Naive thymus-derived CD4-positive, alpha-beta T cell (primary cell): ENCODE measurements at regions not wholly inside any gene's neighbourhood (a gene's known extent, or its start where the extent isn't known, plus 50 kb on each side); places are given as distances from the start of the nearest gene placed in this dataset.

Experiments
- ATAC-seq: fragments of 150-1000 bp; cut with Tn5 transposase; 2 replicates; pipeline ENCODE4 v1.10.0; 2021; ENCODE audit warnings: mild to moderate bottlenecking, moderate library complexity
- CTCF ChIA-PET: fragments of 350-600 bp; sonication (Branson Sonifier 250); formaldehyde crosslinking; loops from one replicate; lab custom pipeline; 2021; ENCODE audit warnings: antibody characterized with exemption; lab: Charles Lee
- POLR2A ChIA-PET: fragments of 350-600 bp; sonication (Branson Sonifier 250); formaldehyde crosslinking; loops from one replicate; lab custom pipeline; 2021; ENCODE audit warnings: antibody characterized with exemption, inconsistent platforms; lab: Charles Lee
- DNase-seq, 9 donors: peaks; one replicate each; pipeline versions ENCODE4 v3.0.0 to v3.0.0-alpha.2; 2020 to 2022; ENCODE audit warnings: mixed read lengths in 1 of 9
- H3K27ac ChIP-seq: one replicate; pipeline ENCODE4 v1.7.0; 2013; ENCODE audit warnings: mild to moderate bottlenecking, low read depth, low read length, moderate library complexity
- H3K27me3 ChIP-seq, 2 donors: one replicate each; pipeline ENCODE4 v1.7.0; 2013; ENCODE audit warnings: low read length in 2 of 2, mild to moderate bottlenecking in 2 of 2, moderate library complexity in 2 of 2; ENCODE audit not compliant: control insufficient read depth in 2 of 2, insufficient read depth in 2 of 2
- H3K36me3 ChIP-seq, 3 experiments: 1 replicate in 2 of 3; 2 replicates in 1 of 3; pipeline ENCODE4 v1.7.0; 2013; ENCODE audit warnings: low read length in 3 of 3, mild to moderate bottlenecking in 3 of 3, moderate library complexity in 1 of 3; ENCODE audit not compliant: insufficient read depth in 3 of 3, control insufficient read depth in 2 of 3
- H3K4me1 ChIP-seq, 2 donors: one replicate each; pipeline ENCODE4 v1.7.0; 2013; ENCODE audit warnings: low read length in 2 of 2, mild to moderate bottlenecking in 2 of 2, moderate library complexity in 1 of 2; ENCODE audit not compliant: control insufficient read depth in 2 of 2, insufficient read depth in 2 of 2
- H3K4me3 ChIP-seq: 2 replicates; pipeline ENCODE4 v1.7.0; 2013; ENCODE audit warnings: mild to moderate bottlenecking, low read length
- H3K9me3 ChIP-seq, 3 experiments: 1 replicate in 2 of 3; 2 replicates in 1 of 3; pipeline ENCODE4 v1.7.0; 2013; ENCODE audit warnings: low read length in 3 of 3; ENCODE audit not compliant: control insufficient read depth in 2 of 3
- H3K27ac Mint-ChIP-seq, 9 donors: one replicate each; pipeline ENCODE4 v1.8.0; 2020 to 2022; ENCODE audit warnings: mixed read lengths in 9 of 9, mild to moderate bottlenecking in 8 of 9, moderate library complexity in 5 of 9, inconsistent platforms in 2 of 9
- H3K27me3 Mint-ChIP-seq, 5 donors: one replicate each; pipeline ENCODE4 v1.8.0; 2021 to 2022; ENCODE audit warnings: mixed read lengths in 5 of 5, mild to moderate bottlenecking in 1 of 5
- H3K36me3 Mint-ChIP-seq, 5 donors: one replicate each; pipeline ENCODE4 v1.8.0; 2020 to 2022; ENCODE audit warnings: mixed read lengths in 5 of 5, mild to moderate bottlenecking in 3 of 5, inconsistent platforms in 1 of 5
- H3K4me1 Mint-ChIP-seq, 7 donors: one replicate each; pipeline ENCODE4 v1.8.0; 2020 to 2022; ENCODE audit warnings: mixed read lengths in 7 of 7, mild to moderate bottlenecking in 3 of 7, inconsistent platforms in 1 of 7
- H3K4me3 Mint-ChIP-seq, 10 donors: one replicate each; pipeline ENCODE4 v1.8.0; 2020 to 2022; ENCODE audit warnings: mild to moderate bottlenecking in 10 of 10, mixed read lengths in 10 of 10, moderate library complexity in 6 of 10, inconsistent platforms in 2 of 10
- H3K9me3 Mint-ChIP-seq, 11 donors: one replicate each; pipeline ENCODE4 v1.8.0; 2020 to 2022; ENCODE audit warnings: mixed read lengths in 11 of 11, mild to moderate bottlenecking in 4 of 11, inconsistent platforms in 1 of 11, moderate library complexity in 1 of 11
- intact Hi-C, 2 donors: fragments of 100-400 bp; cut with micrococcal nuclease; formaldehyde crosslinking; loops; one replicate each; pipeline ENCODE4 v1.15.1; 2023

DNA sequence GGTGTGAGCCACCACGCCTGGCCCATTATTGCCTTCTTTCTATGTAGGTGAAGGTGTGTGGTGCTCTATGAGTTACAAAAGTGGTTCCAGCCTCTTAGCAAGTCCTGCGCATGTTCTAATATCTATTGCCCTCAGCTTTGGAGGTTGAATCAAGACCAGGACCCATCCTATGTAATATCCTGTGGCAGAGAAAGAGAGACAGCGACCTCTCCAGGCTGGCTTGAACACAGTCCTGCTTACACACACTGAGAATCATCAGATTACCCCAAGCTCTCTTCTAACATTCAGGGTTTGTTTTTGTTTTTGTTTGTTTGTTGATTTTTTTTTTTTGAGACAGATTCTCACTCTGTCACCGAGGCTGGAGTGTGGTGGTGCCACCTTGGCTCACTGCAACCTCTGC, 94.7 kb upstream of the OSMR start:
- intact Hi-C loops = no loop called here
- Histone ChIP-seq H3K27me3 (no peaks in the 10 kb centered on the region), H3K4me3 (no peak overlapping the region), H3K36me3 (no peaks in the 10 kb centered on the region), H3K27ac (no peak overlapping the region), H3K9me3 (no peaks in the 10 kb centered on the region), H3K4me1 (no peaks in the 10 kb centered on the region)
- ChIA-PET POLR2A (no interaction called here), CTCF (no interaction called here)
- Mint-ChIP-seq H3K4me1 (no peaks in the 10 kb centered on the region), H3K27ac (no peak overlapping the region), H3K27me3 (peaks cover 0 to 42% (median 20%) of the 10 kb centered on the region in 5 donors), H3K36me3 (no peaks in the 10 kb centered on the region), H3K9me3 (peaks cover 0 to 1% (median 0%) of the 10 kb centered on the region in 11 donors), H3K4me3 (no peak overlapping the region)
- ATAC-seq = no peak
- DNase-seq = no peak

DNA sequence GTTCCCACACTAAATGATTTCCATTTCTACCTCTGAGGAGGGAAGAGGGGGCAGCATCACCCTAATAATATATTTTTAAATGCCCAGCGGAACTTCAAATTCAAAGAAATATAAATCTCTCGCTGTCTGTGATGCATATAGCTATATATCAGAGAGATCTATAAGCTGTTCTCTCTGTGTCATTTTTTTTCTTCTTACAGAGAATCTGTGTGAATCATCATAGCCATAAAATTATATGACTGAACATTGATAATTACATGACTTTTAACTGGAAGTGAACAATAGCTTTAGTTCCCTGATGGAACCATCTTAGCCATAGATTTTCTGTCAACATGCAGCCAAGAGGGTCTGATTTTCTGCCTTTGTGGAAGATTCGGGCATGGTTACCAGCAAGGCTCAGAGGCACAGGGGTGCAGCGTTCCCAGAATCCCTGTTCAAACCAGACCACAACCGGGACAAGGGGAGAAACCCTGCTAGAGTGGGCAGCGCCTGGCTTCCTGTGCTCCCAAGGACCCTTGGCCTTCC, 93.7 kb upstream of the OSMR start:
- H3K4me3 Mint-ChIP-seq = no peak overlapping the region
- POLR2A ChIA-PET = no interaction called here

DNA sequence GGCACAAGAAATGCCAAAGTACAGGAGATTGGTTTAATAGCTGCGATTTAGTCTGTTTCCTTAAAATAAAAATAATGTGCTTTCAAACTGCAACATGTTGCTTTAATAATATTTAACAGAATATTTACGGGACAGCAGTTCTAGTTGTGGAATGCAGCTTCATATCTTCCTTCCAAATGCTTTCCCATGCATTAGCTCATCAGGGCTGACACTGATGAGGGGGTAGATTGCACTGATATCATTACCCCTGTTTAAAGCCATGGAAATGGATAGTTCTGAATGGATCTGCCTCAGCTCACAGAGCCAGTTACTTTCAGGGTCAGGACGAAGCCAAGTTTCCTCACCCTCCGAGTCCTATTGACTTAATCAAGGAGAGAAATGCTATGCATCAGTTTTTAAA, 93.2 kb upstream of the OSMR start:
- H3K4me3 ChIP-seq = no peak overlapping the region
- H3K27ac Mint-ChIP-seq = no peak overlapping the region
- intact Hi-C loops = no loop called here
- H3K27ac ChIP-seq = no peak overlapping the region
- no peaks in the 10 kb centered on the region for H3K9me3 ChIP-seq
- H3K27me3 ChIP-seq = no peaks in the 10 kb centered on the region
- peaks cover 0 to 34% (median 17%) of the 10 kb centered on the region in 5 donors for H3K27me3 Mint-ChIP-seq
- no peak for DNase-seq
- H3K4me3 Mint-ChIP-seq = no peak overlapping the region
- no peaks in the 10 kb centered on the region for H3K4me1 ChIP-seq
- ATAC-seq = no peak
- H3K36me3 Mint-ChIP-seq = no peaks in the 10 kb centered on the region
- no peaks in the 10 kb centered on the region for H3K4me1 Mint-ChIP-seq
- peaks cover 0 to under 1% (median 0%) of the 10 kb centered on the region in 11 donors for H3K9me3 Mint-ChIP-seq
- POLR2A ChIA-PET = no interaction called here
- H3K36me3 ChIP-seq = no peaks in the 10 kb centered on the region
- CTCF ChIA-PET = no interaction called here

More for the DNA sequence above, 93.7 kb upstream of the OSMR start:
- peaks cover 0 to 37% (median 17%) of the 10 kb centered on the region in 5 donors for H3K27me3 Mint-ChIP-seq
- Histone ChIP-seq H3K36me3 (no peaks in the 10 kb centered on the region), H3K4me1 (no peaks in the 10 kb centered on the region), H3K27me3 (no peaks in the 10 kb centered on the region), H3K27ac (no peak overlapping the region), H3K4me3 (no peak overlapping the region), H3K9me3 (no peaks in the 10 kb centered on the region)
- H3K36me3 Mint-ChIP-seq = no peaks in the 10 kb centered on the region
- CTCF ChIA-PET = no interaction called here
- DNase-seq = no peak
- ATAC-seq = no peak
- intact Hi-C loops = no loop called here
- no peaks in the 10 kb centered on the region for H3K9me3 Mint-ChIP-seq
- no peaks in the 10 kb centered on the region for H3K4me1 Mint-ChIP-seq
- no peak overlapping the region for H3K27ac Mint-ChIP-seq

DNA sequence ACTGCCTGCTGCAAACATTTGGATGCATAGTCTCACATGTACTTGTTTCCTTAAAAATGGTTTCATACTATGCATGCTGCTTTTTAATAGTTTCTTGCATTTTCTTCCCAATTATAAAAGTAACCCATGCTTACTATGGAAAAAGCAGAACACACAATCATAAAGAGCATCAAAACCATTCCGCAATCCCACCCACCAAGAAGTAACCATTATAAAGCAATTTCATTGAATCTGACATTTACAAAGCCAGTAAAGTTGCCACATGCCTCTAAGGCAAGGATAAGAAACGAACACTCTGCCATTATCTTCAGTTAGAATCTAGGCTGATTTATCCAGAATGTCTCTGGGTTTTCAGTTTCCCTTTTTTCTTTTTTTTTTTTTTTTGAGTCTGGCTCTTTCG, 92.7 kb upstream of the OSMR start:
- ChIA-PET POLR2A (no interaction called here), CTCF (no interaction called here)
- Mint-ChIP-seq H3K4me1 (no peaks in the 10 kb centered on the region), H3K27ac (no peak overlapping the region), H3K9me3 (peaks cover 0 to 4% (median 0%) of the 10 kb centered on the region in 11 donors), H3K4me3 (no peak overlapping the region), H3K27me3 (peaks cover 0 to 29% (median 13%) of the 10 kb centered on the region in 5 donors), H3K36me3 (no peaks in the 10 kb centered on the region)
- H3K27me3 ChIP-seq = no peaks in the 10 kb centered on the region
- H3K36me3 ChIP-seq = no peaks in the 10 kb centered on the region
- no peaks in the 10 kb centered on the region for H3K9me3 ChIP-seq
- DNase-seq (no peak), ATAC-seq (no peak)
- intact Hi-C loops = no loop called here
- no peak overlapping the region for H3K27ac ChIP-seq
- no peaks in the 10 kb centered on the region for H3K4me1 ChIP-seq
- no peak overlapping the region for H3K4me3 ChIP-seq

DNA sequence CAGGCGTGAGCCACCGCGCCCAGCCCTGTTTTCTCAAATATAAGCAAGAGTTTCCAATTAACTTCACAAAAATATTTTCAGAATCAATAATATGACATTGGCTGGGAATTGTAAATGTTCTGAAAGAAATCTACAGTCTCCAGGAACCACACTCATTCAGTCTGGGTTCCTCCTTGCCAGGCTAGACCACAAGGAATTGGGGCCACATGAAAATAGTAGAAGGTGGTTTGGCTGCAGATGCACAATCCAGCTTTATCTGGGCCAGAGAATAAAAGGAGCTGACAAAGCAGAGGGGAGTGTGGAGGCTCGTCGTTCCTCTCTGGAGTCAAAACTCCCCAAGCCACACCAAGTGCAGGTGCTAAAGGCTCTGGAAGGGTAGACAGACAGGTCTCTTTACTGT, 92.0 kb upstream of the OSMR start:
- Mint-ChIP-seq H3K36me3 (no peaks in the 10 kb centered on the region), H3K27me3 (peaks cover 0 to 29% (median 11%) of the 10 kb centered on the region in 5 donors), H3K9me3 (peaks cover 0 to 4% (median 0%) of the 10 kb centered on the region in 11 donors), H3K27ac (no peak overlapping the region), H3K4me1 (no peaks in the 10 kb centered on the region), H3K4me3 (no peak overlapping the region)
- ATAC-seq = no peak
- ChIA-PET CTCF (no interaction called here), POLR2A (no interaction called here)
- Histone ChIP-seq H3K4me1 (no peaks in the 10 kb centered on the region), H3K4me3 (no peak overlapping the region), H3K36me3 (no peaks in the 10 kb centered on the region), H3K9me3 (no peaks in the 10 kb centered on the region), H3K27ac (no peak overlapping the region), H3K27me3 (no peaks in the 10 kb centered on the region)
- DNase-seq = no peak
- intact Hi-C loops = no loop called here

DNA sequence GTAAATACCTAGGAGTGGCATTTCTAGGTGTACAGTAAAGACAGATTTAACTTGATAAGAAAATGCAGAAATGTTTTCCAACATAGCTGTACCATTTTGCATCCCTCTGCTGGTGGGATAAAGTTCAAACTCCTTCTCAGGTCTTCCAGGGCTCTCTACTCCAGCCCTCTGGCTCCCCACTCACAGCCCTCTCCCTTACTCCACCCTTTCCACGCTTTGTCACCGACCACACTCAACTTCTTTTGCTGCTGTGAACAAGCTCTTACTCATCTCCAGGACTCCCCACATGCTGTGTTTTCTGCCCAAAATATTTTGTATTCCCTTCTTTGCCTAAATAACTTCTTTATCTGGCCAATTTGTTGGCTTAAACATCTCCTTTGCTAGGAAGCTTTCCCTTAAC, 90.6 kb upstream of the OSMR start:
- DNase-seq (no peak), ATAC-seq (no peak)
- Histone ChIP-seq H3K4me1 (no peaks in the 10 kb centered on the region), H3K27me3 (no peaks in the 10 kb centered on the region), H3K27ac (no peak overlapping the region), H3K4me3 (no peak overlapping the region), H3K36me3 (no peaks in the 10 kb centered on the region), H3K9me3 (no peaks in the 10 kb centered on the region)
- H3K27me3 Mint-ChIP-seq = peaks cover 7 to 38% (median 19%) of the 10 kb centered on the region in 5 donors
- POLR2A ChIA-PET = no interaction called here
- no peak overlapping the region for H3K27ac Mint-ChIP-seq
- H3K4me1 Mint-ChIP-seq = no peaks in the 10 kb centered on the region
- H3K4me3 Mint-ChIP-seq = no peak overlapping the region
- no peaks in the 10 kb centered on the region for H3K36me3 Mint-ChIP-seq
- peaks cover 0 to 4% (median 0%) of the 10 kb centered on the region in 11 donors for H3K9me3 Mint-ChIP-seq
- CTCF ChIA-PET = no interaction called here
- intact Hi-C loops = no loop called here

DNA sequence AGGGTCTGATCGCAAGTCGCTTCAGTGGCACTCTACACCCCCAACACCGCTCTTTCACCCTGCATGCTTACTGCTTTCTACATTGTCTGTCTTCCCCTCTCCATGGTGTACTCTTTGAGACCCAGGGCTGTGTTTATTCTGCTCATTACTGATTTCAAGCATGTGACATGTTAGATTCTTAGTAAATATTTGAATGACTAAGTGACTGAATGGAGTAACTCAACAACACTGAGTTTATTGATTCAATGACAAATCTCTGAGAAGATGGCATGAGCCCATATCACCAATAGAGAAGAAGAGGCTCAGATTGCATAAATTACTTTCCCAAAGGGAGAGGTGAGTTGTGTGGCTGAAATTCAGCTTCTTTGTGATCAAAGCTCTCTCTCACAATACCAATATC, 89.7 kb upstream of the OSMR start:
- intact Hi-C loops = no loop called here
- H3K9me3 Mint-ChIP-seq = peaks cover 0 to 4% (median 0%) of the 10 kb centered on the region in 11 donors
- Histone ChIP-seq H3K4me1 (no peaks in the 10 kb centered on the region), H3K9me3 (no peaks in the 10 kb centered on the region), H3K27ac (no peak overlapping the region), H3K4me3 (no peak overlapping the region), H3K27me3 (no peaks in the 10 kb centered on the region), H3K36me3 (no peaks in the 10 kb centered on the region)
- ATAC-seq = no peak
- peaks cover 12 to 39% (median 21%) of the 10 kb centered on the region in 5 donors for H3K27me3 Mint-ChIP-seq
- DNase-seq = no peak
- H3K4me3 Mint-ChIP-seq = no peak overlapping the region
- ChIA-PET CTCF (no interaction called here), POLR2A (no interaction called here)
- H3K27ac Mint-ChIP-seq = no peak overlapping the region
- no peaks in the 10 kb centered on the region for H3K4me1 Mint-ChIP-seq
- H3K36me3 Mint-ChIP-seq = no peaks in the 10 kb centered on the region
